Peyer's patch (tissue), 4 donors: ENCODE measurements at regions not wholly inside any gene's neighbourhood (a gene's known extent, or its start where the extent isn't known, plus 50 kb on each side); places are given as distances from the start of the nearest gene placed in this dataset.

Source experiments
- POLR2A ChIP-seq, 2 donors: fragments of 450-650 bp; IDR thresholded peaks; one replicate each; pipeline ENCODE4 v1.5.1; 2017; ENCODE audit warnings: antibody characterized with exemption in 2 of 2, mild to moderate bottlenecking in 2 of 2, moderate library complexity in 2 of 2
- TF ChIP-seq, protein P1 (sequence below), 6 experiments: fragments of 450-650 bp in 4 of 6; fragments of 200-600 bp in 2 of 6; sonication (generic) in 1 of 6; IDR thresholded peaks; one replicate each; pipeline ENCODE4 v1.5.1; 2017 to 2019; ENCODE audit warnings: antibody characterized with exemption in 6 of 6, mild to moderate bottlenecking in 3 of 6, moderate library complexity in 1 of 6

DNA sequence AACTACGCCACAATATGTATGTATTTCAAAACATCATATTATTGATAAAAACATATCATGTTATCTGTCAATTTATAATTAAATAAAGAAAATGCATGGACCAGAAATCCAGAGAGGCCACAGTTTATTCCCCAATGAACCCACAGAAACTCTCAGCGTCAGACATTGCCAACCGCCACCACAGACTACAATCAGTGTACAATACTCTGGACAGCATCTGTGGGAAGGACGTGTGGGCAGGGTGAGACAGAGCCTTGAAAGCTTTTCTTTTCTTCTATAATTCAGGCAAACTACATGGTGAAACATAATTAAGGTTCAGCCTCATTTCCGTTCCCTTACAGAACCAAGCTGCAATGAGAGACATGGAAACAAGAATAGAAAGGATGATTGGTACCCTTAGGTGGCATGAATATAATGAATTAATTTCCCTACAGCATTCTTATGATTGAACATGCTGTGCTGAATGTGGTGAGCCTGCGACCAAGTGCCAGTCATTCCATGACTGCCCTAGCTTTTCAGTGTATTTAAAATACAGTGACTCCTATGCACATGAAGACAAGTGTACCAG is 909.3 kb downstream of the SORCS1 start:
- TF ChIP-seq, protein P1, sequence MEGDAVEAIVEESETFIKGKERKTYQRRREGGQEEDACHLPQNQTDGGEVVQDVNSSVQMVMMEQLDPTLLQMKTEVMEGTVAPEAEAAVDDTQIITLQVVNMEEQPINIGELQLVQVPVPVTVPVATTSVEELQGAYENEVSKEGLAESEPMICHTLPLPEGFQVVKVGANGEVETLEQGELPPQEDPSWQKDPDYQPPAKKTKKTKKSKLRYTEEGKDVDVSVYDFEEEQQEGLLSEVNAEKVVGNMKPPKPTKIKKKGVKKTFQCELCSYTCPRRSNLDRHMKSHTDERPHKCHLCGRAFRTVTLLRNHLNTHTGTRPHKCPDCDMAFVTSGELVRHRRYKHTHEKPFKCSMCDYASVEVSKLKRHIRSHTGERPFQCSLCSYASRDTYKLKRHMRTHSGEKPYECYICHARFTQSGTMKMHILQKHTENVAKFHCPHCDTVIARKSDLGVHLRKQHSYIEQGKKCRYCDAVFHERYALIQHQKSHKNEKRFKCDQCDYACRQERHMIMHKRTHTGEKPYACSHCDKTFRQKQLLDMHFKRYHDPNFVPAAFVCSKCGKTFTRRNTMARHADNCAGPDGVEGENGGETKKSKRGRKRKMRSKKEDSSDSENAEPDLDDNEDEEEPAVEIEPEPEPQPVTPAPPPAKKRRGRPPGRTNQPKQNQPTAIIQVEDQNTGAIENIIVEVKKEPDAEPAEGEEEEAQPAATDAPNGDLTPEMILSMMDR (IDR thresholded peaks at IDR 0.05), result no peak
- no peak for TF ChIP-seq POLR2A (IDR thresholded peaks at IDR 0.05)
